ENCODE measurements at regions not wholly inside any gene's neighbourhood (a gene's known extent, or its start where the extent isn't known, plus 50 kb on each side); places are given as distances from the start of the nearest gene placed in this dataset.
A peak's percentile ranks its signal among the peaks of the same experiment; 100 is the strongest.

GRCh38 chr6:156557911-156558259 lies 219.3 kb upstream of the ARID1B start:
- Mint-ChIP-seq H3K36me3 (ENCODE audit: low read depth) (peaks cover 3% of the 10 kb centered on the region; the same call in 2 of the 3 replicates), H3K4me1 (no peaks in the 10 kb centered on the region), H3K27ac (no peak overlapping the region), H3K9me3 (peaks cover 21% of the 10 kb centered on the region), H3K27me3 (ENCODE audit: insufficient read depth, low read depth, poor library complexity) (peaks cover 7% of the 10 kb centered on the region), H3K4me3 (no peak overlapping the region)
- no peak overlapping the region for H2AFZ ChIP-seq
- H3K4me3 ChIP-seq = no peak overlapping the region
- no peaks in the 10 kb centered on the region; the same call in 1 of the 2 replicates for H3K36me3 ChIP-seq (ENCODE audit: insufficient read depth)
- TF ChIP-seq REST (IDR thresholded peaks at IDR 0.05; ENCODE audit: unreplicated experiment) (no peak), EZH2phosphoT487 (IDR thresholded peaks at IDR 0.05; ENCODE audit: unreplicated experiment) (no peak), ZNF331 (CRISPR knock-in tag; IDR thresholded peaks at IDR 0.05; ENCODE audit: low read depth) (no peak), NANOG (IDR thresholded peaks at IDR 0.05; ENCODE audit: borderline replicate concordance) (no peak)
- peaks cover 7% of the 10 kb centered on the region; the same call in 1 of the 2 replicates for H3K9me2 ChIP-seq (ENCODE audit: insufficient read depth)
- no peaks in the 10 kb centered on the region for H3K4me1 ChIP-seq (ENCODE audit: insufficient read depth)
- ATAC-seq = no peak
- no peaks in the 10 kb centered on the region for H3F3A ChIP-seq (replicated peaks; ENCODE audit: low read depth)
- no peaks in the 10 kb centered on the region for H4K20me1 ChIP-seq (replicated peaks; ENCODE audit: insufficient read depth)
- DNase-seq (ENCODE audit: low spot score) = no peak
- no peak overlapping the region for H3K4me2 ChIP-seq
- H3K27ac ChIP-seq (ENCODE audit: low read depth) = no peak overlapping the region
- no peaks in the 10 kb centered on the region for H3K27me3 ChIP-seq (ENCODE audit: insufficient read depth)
- H3K79me2 ChIP-seq (replicated peaks; ENCODE audit: insufficient read depth) = no peaks in the 10 kb centered on the region

GRCh38 chr6:156557251-156557910 lies 219.8 kb upstream of the ARID1B start:
- H4K20me1 ChIP-seq (replicated peaks; ENCODE audit: insufficient read depth) = no peaks in the 10 kb centered on the region
- Mint-ChIP-seq H3K4me3 (no peak overlapping the region), H3K9me3 (peaks cover 21% of the 10 kb centered on the region), H3K27ac (no peak overlapping the region), H3K36me3 (ENCODE audit: low read depth) (peaks cover 3% of the 10 kb centered on the region; the same call in 2 of the 3 replicates), H3K27me3 (ENCODE audit: insufficient read depth, low read depth, poor library complexity) (peaks cover 7% of the 10 kb centered on the region), H3K4me1 (no peaks in the 10 kb centered on the region)
- H3K36me3 ChIP-seq (ENCODE audit: insufficient read depth) = no peaks in the 10 kb centered on the region; the same call in 1 of the 2 replicates
- H3K27ac ChIP-seq (ENCODE audit: low read depth) = no peak overlapping the region
- peak; percentile 42 for DNase-seq (ENCODE audit: low spot score)
- no peak overlapping the region for H3K4me3 ChIP-seq
- H3K9me2 ChIP-seq (ENCODE audit: insufficient read depth) = peaks cover 7% of the 10 kb centered on the region; the same call in 1 of the 2 replicates
- peak overlapping the region; percentile 39; the same call in 1 of the 2 replicates for H2AFZ ChIP-seq
- no peak overlapping the region for H3K4me2 ChIP-seq
- no peaks in the 10 kb centered on the region for H3K27me3 ChIP-seq (ENCODE audit: insufficient read depth)
- H3K79me2 ChIP-seq (replicated peaks; ENCODE audit: insufficient read depth) = no peaks in the 10 kb centered on the region
- H3F3A ChIP-seq (replicated peaks; ENCODE audit: low read depth) = no peaks in the 10 kb centered on the region
- ATAC-seq = peak; percentile 79
- H3K4me1 ChIP-seq (ENCODE audit: insufficient read depth) = no peaks in the 10 kb centered on the region
- no peak for TF ChIP-seq NANOG (IDR thresholded peaks at IDR 0.05; ENCODE audit: borderline replicate concordance)
- TF ChIP-seq REST (IDR thresholded peaks at IDR 0.05; ENCODE audit: unreplicated experiment) = no peak
- TF ChIP-seq EZH2phosphoT487 (IDR thresholded peaks at IDR 0.05; ENCODE audit: unreplicated experiment) = no peak
- TF ChIP-seq CREB1 (CRISPR knock-in tag; IDR thresholded peaks at IDR 0.05; ENCODE audit: low read depth) = no peak
- no peak for TF ChIP-seq ZNF114 (CRISPR knock-in tag; IDR thresholded peaks at IDR 0.05)
- no peak for TF ChIP-seq ETS1 (IDR thresholded peaks at IDR 0.05)
- no peak for TF ChIP-seq EZH2 (IDR thresholded peaks at IDR 0.05; ENCODE audit: low read depth, unreplicated experiment)
- TF ChIP-seq ZNF331 (CRISPR knock-in tag; IDR thresholded peaks at IDR 0.05; ENCODE audit: low read depth) = no peak
- TF ChIP-seq JUNB (IDR thresholded peaks at IDR 0.05; ENCODE audit: unreplicated experiment) = no peak

All from GM23338 (cell line).